SKM-1 treated with dmso at 0.1 percent for 144 hours (cell line): ENCODE measurements at regions not wholly inside any gene's neighbourhood (a gene's known extent, or its start where the extent isn't known, plus 50 kb on each side); places are given as distances from the start of the nearest gene placed in this dataset.

Source experiments
- DNase-seq: peaks from one replicate; lab custom pipeline; 2025; ENCODE audit not compliant: unreplicated experiment; lab: John Stamatoyannopoulos, UW

- no peak for DNase-seq
Measured at GRCh38 chr15:62845241-62846126, 197.1 kb upstream of the TPM1 start.

- no peak for DNase-seq
Measured at GRCh38 chr15:62846131-62846804, 196.3 kb upstream of the TPM1 start.

- no peak for DNase-seq
Measured at GRCh38 chr15:62846805-62847495, 195.6 kb upstream of the TPM1 start.

GRCh38 chr15:62847900-62848489 is 194.6 kb upstream of the TPM1 start:
- no peak for DNase-seq

GRCh38 chr15:62848632-62849050 is 193.9 kb upstream of the TPM1 start:
- DNase-seq: no peak

- no peak for DNase-seq
Measured at GRCh38 chr15:62849316-62850106, 193.0 kb upstream of the TPM1 start.

GRCh38 chr15:62850318-62850717 is 192.2 kb upstream of the TPM1 start:
- no peak for DNase-seq

- no peak for DNase-seq
Measured at GRCh38 chr15:62850791-62851291, 191.7 kb upstream of the TPM1 start.

- no peak for DNase-seq
Measured at GRCh38 chr15:62853114-62853840, 189.3 kb upstream of the TPM1 start.

- DNase-seq: no peak
Measured at GRCh38 chr15:62853841-62854225, 188.7 kb upstream of the TPM1 start.

GRCh38 chr15:62854420-62855084 is 188.0 kb upstream of the TPM1 start:
- no peak for DNase-seq

- no peak for DNase-seq
Measured at GRCh38 chr15:62855085-62855476, 187.5 kb upstream of the TPM1 start.

GRCh38 chr15:62856466-62857246 is 185.9 kb upstream of the TPM1 start:
- DNase-seq: no peak

GRCh38 chr15:62857411-62857853 is 185.1 kb upstream of the TPM1 start:
- DNase-seq: no peak

- no peak for DNase-seq
Measured at GRCh38 chr15:62858343-62858742, 184.2 kb upstream of the TPM1 start.

GRCh38 chr15:62862717-62863116 is 179.8 kb upstream of the TPM1 start:
- no peak for DNase-seq

- no peak for DNase-seq
Measured at GRCh38 chr15:62866366-62866765, 176.2 kb upstream of the TPM1 start.

GRCh38 chr15:62867844-62868243 is 174.7 kb upstream of the TPM1 start:
- no peak for DNase-seq
